ENCODE measurements at regions not wholly inside any gene's neighbourhood (a gene's known extent, or its start where the extent isn't known, plus 50 kb on each side); places are given as distances from the start of the nearest gene placed in this dataset.

DNA sequence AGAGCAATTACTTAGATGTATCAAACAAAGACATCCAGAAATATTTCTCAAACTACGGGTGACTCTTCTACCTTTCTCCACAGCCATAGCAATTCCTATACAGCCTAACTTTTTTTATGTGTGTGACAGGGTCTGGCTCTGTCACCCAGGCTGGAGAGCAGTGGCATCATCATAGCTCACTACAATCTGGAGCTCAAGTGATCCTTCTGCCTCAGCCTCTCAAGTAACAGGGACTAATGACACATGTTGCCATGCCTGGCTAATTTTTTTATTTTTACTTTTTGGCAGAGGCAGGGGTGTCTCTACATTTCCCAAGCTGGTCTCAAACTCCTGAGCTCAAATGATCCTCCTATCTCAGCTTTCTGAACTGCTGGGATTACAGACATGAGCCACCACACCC is 328.9 kb upstream of the NT5C1B start:
- TF ChIP-seq POLR2A (IDR thresholded peaks at IDR 0.05) (no peak), EP300 (IDR thresholded peaks at IDR 0.05; ENCODE audit: low read depth) (no peak), POLR2AphosphoS5 (IDR thresholded peaks at IDR 0.05) (no peak)
- TF ChIP-seq, protein P1, sequence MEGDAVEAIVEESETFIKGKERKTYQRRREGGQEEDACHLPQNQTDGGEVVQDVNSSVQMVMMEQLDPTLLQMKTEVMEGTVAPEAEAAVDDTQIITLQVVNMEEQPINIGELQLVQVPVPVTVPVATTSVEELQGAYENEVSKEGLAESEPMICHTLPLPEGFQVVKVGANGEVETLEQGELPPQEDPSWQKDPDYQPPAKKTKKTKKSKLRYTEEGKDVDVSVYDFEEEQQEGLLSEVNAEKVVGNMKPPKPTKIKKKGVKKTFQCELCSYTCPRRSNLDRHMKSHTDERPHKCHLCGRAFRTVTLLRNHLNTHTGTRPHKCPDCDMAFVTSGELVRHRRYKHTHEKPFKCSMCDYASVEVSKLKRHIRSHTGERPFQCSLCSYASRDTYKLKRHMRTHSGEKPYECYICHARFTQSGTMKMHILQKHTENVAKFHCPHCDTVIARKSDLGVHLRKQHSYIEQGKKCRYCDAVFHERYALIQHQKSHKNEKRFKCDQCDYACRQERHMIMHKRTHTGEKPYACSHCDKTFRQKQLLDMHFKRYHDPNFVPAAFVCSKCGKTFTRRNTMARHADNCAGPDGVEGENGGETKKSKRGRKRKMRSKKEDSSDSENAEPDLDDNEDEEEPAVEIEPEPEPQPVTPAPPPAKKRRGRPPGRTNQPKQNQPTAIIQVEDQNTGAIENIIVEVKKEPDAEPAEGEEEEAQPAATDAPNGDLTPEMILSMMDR (IDR thresholded peaks at IDR 0.05): no peak
- 0 to 56% methylated on average over 1 of the region's 1 CpG for WGBS, 2 donors (ENCODE audit: low coverage in 1 of 2)
- no peaks in the 10 kb centered on the region for H3K36me3 ChIP-seq
- no peak overlapping the region for H3K27ac ChIP-seq
- H3K27me3 ChIP-seq: no peaks in the 10 kb centered on the region
- intact Hi-C loops (cut with DNase I; ENCODE audit: low total_unique reads): no loop called here
- H3K9me3 ChIP-seq: no peaks in the 10 kb centered on the region
- no peak for DNase-seq
- in situ Hi-C loops (cut with MboI; ENCODE audit: low pct_ligation_motif_present in 1 of 4, low pct_unique_long_range_greater_than_20kb in 1 of 4, low sequenced_read_pairs in 3 of 4): no loop called here
- no peak overlapping the region for H3K4me3 ChIP-seq
- H3K4me1 ChIP-seq: no peaks in the 10 kb centered on the region

DNA sequence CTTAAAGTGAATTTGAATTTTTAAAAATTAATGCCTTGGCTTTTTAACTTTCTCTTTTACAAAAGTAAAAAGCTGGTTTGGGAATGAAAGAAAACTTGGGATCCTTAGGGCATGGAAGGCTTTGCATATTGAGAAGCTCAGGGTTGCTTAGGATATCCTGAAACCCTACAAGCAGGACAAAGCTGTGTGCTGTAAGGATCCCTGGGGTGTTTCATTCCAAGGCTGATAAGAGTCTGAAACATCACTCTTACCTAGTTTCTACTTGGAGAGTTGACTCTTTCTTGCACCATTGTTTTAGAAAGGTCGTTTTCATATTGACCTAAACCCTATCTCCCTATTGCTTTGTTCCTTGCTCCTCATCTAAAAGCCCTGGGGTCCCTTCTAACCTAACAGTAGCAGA is 325.9 kb upstream of the NT5C1B start:
- Histone ChIP-seq H3K9me3 (no peaks in the 10 kb centered on the region), H3K27me3 (no peaks in the 10 kb centered on the region), H3K27ac (no peak overlapping the region), H3K4me1 (no peaks in the 10 kb centered on the region), H3K36me3 (no peaks in the 10 kb centered on the region), H3K4me3 (no peak overlapping the region)
- intact Hi-C loops (cut with DNase I; ENCODE audit: low total_unique reads): no loop called here
- no peak for TF ChIP-seq POLR2A (IDR thresholded peaks at IDR 0.05)
- TF ChIP-seq, protein P1 (IDR thresholded peaks at IDR 0.05): no peak
- TF ChIP-seq POLR2AphosphoS5 (IDR thresholded peaks at IDR 0.05): no peak
- no peak for TF ChIP-seq EP300 (IDR thresholded peaks at IDR 0.05; ENCODE audit: low read depth)
- 38 to 43% methylated on average over 1 of the region's 1 CpG for WGBS, 2 donors (ENCODE audit: low coverage in 1 of 2)
- in situ Hi-C loops (cut with MboI; ENCODE audit: low pct_ligation_motif_present in 1 of 4, low pct_unique_long_range_greater_than_20kb in 1 of 4, low sequenced_read_pairs in 3 of 4): no loop called here
- no peak for DNase-seq

DNA sequence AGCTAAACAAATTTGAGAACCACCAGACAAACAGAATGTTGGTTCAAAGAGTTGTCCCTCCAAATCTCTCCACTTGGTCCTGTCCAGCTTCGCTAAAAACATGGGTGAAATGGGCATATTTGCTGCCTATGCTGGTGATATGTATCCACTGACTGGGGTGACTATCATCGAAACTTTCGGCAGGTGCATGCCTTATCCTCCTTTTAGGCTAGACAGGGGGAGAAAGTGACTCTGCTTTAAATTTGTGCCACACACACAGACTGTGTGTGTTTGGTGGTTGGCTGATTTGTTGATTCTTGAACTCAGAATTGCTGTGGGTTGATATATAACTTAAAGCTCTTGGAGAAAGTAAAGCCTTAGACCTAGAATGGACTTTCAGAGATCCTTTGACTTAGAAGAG is 324.1 kb upstream of the NT5C1B start:
- in situ Hi-C loops (cut with MboI; ENCODE audit: low pct_ligation_motif_present in 1 of 4, low pct_unique_long_range_greater_than_20kb in 1 of 4, low sequenced_read_pairs in 3 of 4): no loop called here
- no peak overlapping the region for H3K27ac ChIP-seq
- no peaks in the 10 kb centered on the region for H3K36me3 ChIP-seq
- TF ChIP-seq POLR2A (IDR thresholded peaks at IDR 0.05) (no peak), EP300 (IDR thresholded peaks at IDR 0.05; ENCODE audit: low read depth) (no peak), POLR2AphosphoS5 (IDR thresholded peaks at IDR 0.05) (no peak)
- TF ChIP-seq, protein P1 (IDR thresholded peaks at IDR 0.05): no peak
- H3K4me1 ChIP-seq: no peaks in the 10 kb centered on the region
- H3K27me3 ChIP-seq: no peaks in the 10 kb centered on the region
- no peak overlapping the region for H3K4me3 ChIP-seq
- intact Hi-C loops (cut with DNase I; ENCODE audit: low total_unique reads): no loop called here
- 90% methylated on average over 3 of the region's 3 CpGs; no CpG with 5 or more reads in 1 of the 2 donors for WGBS, 2 donors (ENCODE audit: low coverage in 1 of 2)
- no peaks in the 10 kb centered on the region for H3K9me3 ChIP-seq
- no peak for DNase-seq

DNA sequence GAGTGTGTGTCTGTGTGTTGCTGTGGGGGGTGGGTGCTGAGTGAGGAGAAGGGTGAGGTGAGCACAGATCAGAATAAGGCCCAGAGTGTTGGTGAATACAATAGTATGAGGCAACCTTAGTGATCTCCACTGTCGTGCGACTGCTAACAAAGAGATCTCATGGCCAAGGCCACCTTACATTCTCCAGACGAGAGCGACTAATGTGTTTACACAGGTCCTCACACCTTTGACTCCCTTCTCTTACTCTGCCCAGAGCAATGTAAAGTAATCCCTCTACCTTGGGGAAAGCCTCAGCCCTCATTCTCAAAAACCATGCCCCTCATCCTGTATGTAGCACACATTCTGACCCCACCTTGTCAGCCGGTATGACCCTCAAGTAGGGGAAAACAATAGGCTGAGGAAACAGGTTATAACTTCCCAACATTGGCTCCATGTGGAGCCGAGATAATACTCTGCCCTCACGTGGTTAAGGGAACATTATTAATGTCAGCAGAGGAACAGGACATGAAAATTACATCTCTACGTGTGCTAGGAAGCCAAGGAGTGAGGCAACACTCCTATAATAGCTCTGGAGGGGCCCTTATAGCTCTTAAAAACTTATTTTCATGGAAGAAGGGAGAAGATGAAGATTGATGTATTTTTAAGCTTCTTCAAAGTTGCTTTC is 323.0 kb upstream of the NT5C1B start:
- Histone ChIP-seq H3K4me3 (no peak overlapping the region), H3K27ac (no peak overlapping the region), H3K36me3 (no peaks in the 10 kb centered on the region), H3K9me3 (no peaks in the 10 kb centered on the region), H3K4me1 (no peaks in the 10 kb centered on the region), H3K27me3 (no peaks in the 10 kb centered on the region)
- in situ Hi-C loops (cut with MboI; ENCODE audit: low pct_ligation_motif_present in 1 of 4, low pct_unique_long_range_greater_than_20kb in 1 of 4, low sequenced_read_pairs in 3 of 4): no loop called here
- intact Hi-C loops (cut with DNase I; ENCODE audit: low total_unique reads): no loop called here
- 63 to 71% methylated on average over 8 of the region's 8 CpGs for WGBS, 2 donors (ENCODE audit: low coverage in 1 of 2)
- DNase-seq: no peak
- no peak for TF ChIP-seq POLR2AphosphoS5 (IDR thresholded peaks at IDR 0.05)
- TF ChIP-seq POLR2A (IDR thresholded peaks at IDR 0.05): no peak
- TF ChIP-seq EP300 (IDR thresholded peaks at IDR 0.05; ENCODE audit: low read depth): no peak
- TF ChIP-seq, protein P1 (IDR thresholded peaks at IDR 0.05): no peak
